HFFc6 (cell line): ENCODE measurements at regions not wholly inside any gene's neighbourhood (a gene's known extent, or its start where the extent isn't known, plus 50 kb on each side); places are given as distances from the start of the nearest gene placed in this dataset.

Experiments used
- DNase-seq: peaks from one replicate; pipeline ENCODE4 v3.0.0-alpha.2; 2018
- H3K27ac Mint-ChIP-seq: 2 replicates; pipeline ENCODE4 v1.8.0; 2020; ENCODE audit warnings: mild to moderate bottlenecking, mixed read lengths
- H3K27me3 Mint-ChIP-seq: 2 replicates; pipeline ENCODE4 v1.8.0; 2021; ENCODE audit warnings: mild to moderate bottlenecking, moderate library complexity, mixed read lengths; ENCODE audit not compliant: insufficient read depth
- H3K36me3 Mint-ChIP-seq: 2 replicates; pipeline ENCODE4 v1.8.0; 2021; ENCODE audit warnings: low read depth, mixed read lengths
- H3K4me1 Mint-ChIP-seq: 2 replicates; pipeline ENCODE4 v1.8.0; 2020; ENCODE audit warnings: low read depth, mixed read lengths
- H3K4me3 Mint-ChIP-seq: 2 replicates; pipeline ENCODE4 v1.8.0; 2020; ENCODE audit warnings: mild to moderate bottlenecking, moderate library complexity, mixed read lengths
- H3K9me3 Mint-ChIP-seq: 2 replicates; pipeline ENCODE4 v1.8.0; 2020; ENCODE audit warnings: mild to moderate bottlenecking, mixed read lengths
- CTCF ChIP-seq: fragments of 200-600 bp; sonication (generic); IDR thresholded peaks from 2 replicates; pipeline ENCODE4 v1.5.0; 2021; ENCODE audit warnings: antibody characterized with exemption, mild to moderate bottlenecking

- H3K4me1 Mint-ChIP-seq: no peaks in the 10 kb centered on the region
- TF ChIP-seq CTCF: no peak
- no peak overlapping the region for H3K27ac Mint-ChIP-seq
- H3K27me3 Mint-ChIP-seq: no peaks in the 10 kb centered on the region
- no peak overlapping the region for H3K4me3 Mint-ChIP-seq
- H3K36me3 Mint-ChIP-seq: no peaks in the 10 kb centered on the region; the same call in 1 of the 2 replicates
- H3K9me3 Mint-ChIP-seq: peaks cover 36% of the 10 kb centered on the region
- DNase-seq: no peak
These were observed 64.5 kb upstream of the SLC35F4 start for GRCh38 chr14:57930241-57930975.

DNA sequence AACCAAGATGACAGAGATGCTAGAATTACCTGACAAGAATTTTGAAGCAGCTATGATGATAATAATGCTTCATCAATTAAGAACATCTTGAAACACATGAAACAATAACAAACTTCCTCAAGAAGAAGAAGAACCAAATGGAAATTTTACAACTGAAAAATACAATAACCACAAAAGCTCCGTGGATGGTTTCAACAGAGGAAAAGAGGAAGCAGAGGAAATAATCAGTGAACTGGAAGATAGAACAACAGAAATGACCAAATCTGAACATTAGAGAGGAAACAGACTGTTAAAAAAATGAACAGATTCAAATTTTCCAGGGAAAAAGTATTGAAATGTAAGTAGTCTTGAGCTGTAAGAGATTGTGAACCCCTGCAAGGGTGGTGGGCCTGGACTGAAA, 62.8 kb upstream of the SLC35F4 start:
- H3K27ac Mint-ChIP-seq: no peak overlapping the region
- no peak for TF ChIP-seq CTCF
- no peaks in the 10 kb centered on the region for H3K4me1 Mint-ChIP-seq
- H3K4me3 Mint-ChIP-seq: no peak overlapping the region
- DNase-seq: no peak
- peaks cover 4% of the 10 kb centered on the region; the same call in 1 of the 2 replicates for H3K36me3 Mint-ChIP-seq
- H3K27me3 Mint-ChIP-seq: no peaks in the 10 kb centered on the region
- H3K9me3 Mint-ChIP-seq: peaks cover 45% of the 10 kb centered on the region

DNA sequence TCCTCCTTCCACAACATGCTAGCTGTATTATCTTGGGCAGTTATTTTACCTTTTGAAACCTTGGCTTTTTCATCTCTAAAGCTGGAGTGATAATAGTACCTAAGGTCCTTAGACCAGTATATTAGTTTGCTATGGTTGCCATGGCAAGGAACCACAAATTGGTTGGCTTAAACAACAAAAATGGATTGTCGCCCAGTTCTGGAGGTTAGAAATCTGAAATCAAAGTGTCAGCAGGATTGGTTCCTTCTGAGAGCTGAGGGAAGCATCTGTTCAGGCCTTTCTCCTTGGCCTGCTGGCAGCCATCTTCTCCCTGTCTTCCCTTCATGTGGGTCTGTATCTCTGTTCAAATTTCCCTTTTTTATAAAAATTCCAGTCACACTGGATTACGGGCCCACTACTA, 55.5 kb upstream of the SLC35F4 start:
- H3K4me3 Mint-ChIP-seq: no peak overlapping the region
- no peaks in the 10 kb centered on the region; the same call in 1 of the 2 replicates for H3K27me3 Mint-ChIP-seq
- H3K4me1 Mint-ChIP-seq: no peaks in the 10 kb centered on the region
- H3K27ac Mint-ChIP-seq: no peak overlapping the region
- H3K9me3 Mint-ChIP-seq: peaks cover 54% of the 10 kb centered on the region
- DNase-seq: no peak
- H3K36me3 Mint-ChIP-seq: peaks cover 4% of the 10 kb centered on the region; the same call in 1 of the 2 replicates
- no peak for TF ChIP-seq CTCF

- H3K9me3 Mint-ChIP-seq: peaks cover 55% of the 10 kb centered on the region
- DNase-seq: no peak
- TF ChIP-seq CTCF: no peak
- H3K4me3 Mint-ChIP-seq: no peak overlapping the region
- no peaks in the 10 kb centered on the region for H3K36me3 Mint-ChIP-seq
- H3K27ac Mint-ChIP-seq: no peak overlapping the region
- H3K4me1 Mint-ChIP-seq: no peaks in the 10 kb centered on the region
- H3K27me3 Mint-ChIP-seq: no peaks in the 10 kb centered on the region; the same call in none of the 2 replicates
These were observed 52.9 kb upstream of the SLC35F4 start for GRCh38 chr14:57918791-57919190.
